IMR-90 (cell line): ENCODE measurements at regions not wholly inside any gene's neighbourhood (a gene's known extent, or its start where the extent isn't known, plus 50 kb on each side); places are given as distances from the start of the nearest gene placed in this dataset.

Source experiments
- ATAC-seq: fragments of 200-7000 bp; cut with Tn5 transposase; 2 replicates; pipeline ENCODE4 v1.9.1; 2020; ENCODE audit warnings: low read depth, mild to moderate bottlenecking, moderate library complexity
- BruUV-seq: library from RNA; stranded (reverse); fragments of 400-500 nt; replicated peaks from 2 replicates; lab custom pipeline; 2021; lab: Mats Ljungman, UMichigan
- CTCF ChIA-PET: fragments of 300-600 bp; formaldehyde crosslinking; extraction: SDS; loops from one replicate; lab custom pipeline; 2021; ENCODE audit warnings: antibody characterized with exemption; lab: Yijun Ruan, JAX
- POLR2A ChIA-PET: fragments of 300-600 bp; sonication (Branson Sonifier 250); formaldehyde crosslinking; loops from one replicate; lab custom pipeline; 2022; ENCODE audit warnings: antibody characterized with exemption; ENCODE audit not compliant: unreplicated experiment; lab: Charles Lee
- DNase-seq: peaks from one replicate; pipeline ENCODE4 v3.0.0; 2013
- H2AFZ ChIP-seq: replicated peaks from 2 replicates; pipeline ENCODE3; 2013; ENCODE audit warnings: low read length, mild to moderate bottlenecking; ENCODE audit not compliant: poor library complexity
- H2AK5ac ChIP-seq: 2 replicates; pipeline ENCODE4 v1.6.1; 2013; ENCODE audit warnings: low read depth, low read length, inconsistent platforms
- H2AK9ac ChIP-seq: replicated peaks from 2 replicates; pipeline ENCODE3; 2013; ENCODE audit warnings: mild to moderate bottlenecking, low read depth, low read length, moderate library complexity; ENCODE audit not compliant: poor library complexity
- H2BK120ac ChIP-seq: 2 replicates; pipeline ENCODE4 v1.6.1; 2013; ENCODE audit warnings: low read depth, low read length, inconsistent platforms
- H2BK15ac ChIP-seq: 3 replicates; pipeline ENCODE4 v1.6.1; 2013; ENCODE audit warnings: low read depth, low read length, inconsistent platforms
- H2BK20ac ChIP-seq: 2 replicates; pipeline ENCODE4 v1.6.1; 2013; ENCODE audit warnings: low read depth, mild to moderate bottlenecking, inconsistent platforms, low read length, moderate library complexity
- H2BK5ac ChIP-seq: 2 replicates; pipeline ENCODE4 v1.6.1; 2013; ENCODE audit warnings: mild to moderate bottlenecking, low read depth, low read length, inconsistent platforms; ENCODE audit not compliant: poor library complexity, severe bottlenecking
- H3K14ac ChIP-seq: replicated peaks from 2 replicates; pipeline ENCODE4 v1.6.1; 2013; ENCODE audit warnings: low read depth, low read length, inconsistent platforms
- H3K18ac ChIP-seq: 2 replicates; pipeline ENCODE4 v1.6.1; 2013; ENCODE audit warnings: low read depth, low read length, control low read depth
- H3K23ac ChIP-seq: 2 replicates; pipeline ENCODE4 v1.6.1; 2013; ENCODE audit warnings: low read depth, low read length, inconsistent platforms
- H3K27ac ChIP-seq: 2 replicates; pipeline ENCODE4 v1.5.1; 2013; ENCODE audit warnings: mild to moderate bottlenecking, control low read depth, low read length; ENCODE audit not compliant: insufficient read depth
- H3K27me3 ChIP-seq: 2 replicates; pipeline ENCODE4 v1.6.1; 2013; ENCODE audit warnings: low read length; ENCODE audit not compliant: control insufficient read depth, insufficient read depth
- H3K36me3 ChIP-seq: 2 replicates; pipeline ENCODE4 v1.6.1; 2013; ENCODE audit warnings: low read length, mixed read lengths; ENCODE audit not compliant: control insufficient read depth, insufficient read depth
- H3K4ac ChIP-seq: 2 replicates; pipeline ENCODE4 v1.6.1; 2013; ENCODE audit warnings: low read depth, low read length, inconsistent platforms
- H3K4me1 ChIP-seq: 2 replicates; pipeline ENCODE4 v1.6.1; 2013; ENCODE audit warnings: low read length, mixed read lengths; ENCODE audit not compliant: control insufficient read depth, insufficient read depth
- H3K4me2 ChIP-seq: 2 replicates; pipeline ENCODE4 v1.6.1; 2013; ENCODE audit warnings: low read depth, mild to moderate bottlenecking, control low read depth, low read length, moderate library complexity
- H3K4me3 ChIP-seq: 2 replicates; pipeline ENCODE4 v1.5.1; 2013; ENCODE audit warnings: low read depth, mild to moderate bottlenecking, control low read depth, low read length, moderate library complexity; ENCODE audit not compliant: insufficient read depth
- H3K56ac ChIP-seq: 2 replicates; pipeline ENCODE4 v1.6.1; 2013; ENCODE audit warnings: low read length, inconsistent platforms; ENCODE audit not compliant: insufficient read depth; ENCODE audit errors: extremely low read depth
- H3K79me1 ChIP-seq, 2 experiments: 2 replicates each; pipeline ENCODE4 v1.6.1; 2013; ENCODE audit warnings: low read length in 2 of 2, inconsistent platforms in 1 of 2, low read depth in 1 of 2
- H3K9ac ChIP-seq: 2 replicates; pipeline ENCODE4 v1.6.1; 2013; ENCODE audit warnings: low read depth, low read length, control low read depth
- H3K9me1 ChIP-seq: 2 replicates; pipeline ENCODE4 v1.6.1; 2013; ENCODE audit warnings: low read length, inconsistent platforms; ENCODE audit not compliant: insufficient read depth
- H3K9me3 ChIP-seq: 2 replicates; pipeline ENCODE4 v1.6.1; 2013; ENCODE audit warnings: low read length; ENCODE audit not compliant: control insufficient read depth, insufficient read depth
- H4K20me1 ChIP-seq: 2 replicates; pipeline ENCODE4 v1.6.1; 2013; ENCODE audit warnings: low read length, inconsistent platforms; ENCODE audit not compliant: insufficient read depth
- H4K5ac ChIP-seq: 2 replicates; pipeline ENCODE4 v1.6.1; 2013; ENCODE audit warnings: mild to moderate bottlenecking, low read depth, low read length, control low read depth
- H4K8ac ChIP-seq, 2 experiments: 2 replicates each; pipeline ENCODE4 v1.6.1; 2013; ENCODE audit warnings: low read depth in 2 of 2, low read length in 2 of 2, control low read depth in 1 of 2, inconsistent platforms in 1 of 2
- H4K91ac ChIP-seq: 2 replicates; pipeline ENCODE4 v1.6.1; 2013; ENCODE audit warnings: low read depth, low read length, inconsistent platforms; ENCODE audit not compliant: insufficient read depth
- CEBPB ChIP-seq: IDR thresholded peaks from 2 replicates; pipeline ENCODE4 v1.6.1; 2012; ENCODE audit warnings: low read depth, low read length, improper control_type of control experiment
- MXI1 ChIP-seq: IDR thresholded peaks from 2 replicates; pipeline ENCODE4 v1.6.1; 2012; ENCODE audit warnings: low read depth, mild to moderate bottlenecking, low read length, moderate library complexity, borderline replicate concordance
- WGBS, 2 experiments: methylation state at CpG; one replicate each; pipeline versions ENCODE4 v1.1.5 to v1.1.7; 2013; ENCODE audit warnings: missing lambda C conversion rate in 2 of 2; ENCODE audit not compliant: insufficient read length in 1 of 2; ENCODE audit errors: extremely low coverage in 2 of 2; 5-methylcytosine and 5-hydroxymethylcytosine counted together
- dilution Hi-C: fragments of 300-500 bp; cut with HindIII; formaldehyde crosslinking; loops from one replicate; pipeline ENCODE4 v1.14.3; 2018; ENCODE audit warnings: low sequenced_read_pairs; ENCODE audit not compliant: unreplicated experiment
- in situ Hi-C: fragments of 300-500 bp; cut with MboI; formaldehyde crosslinking; loops from 3 replicates; pipeline ENCODE4 v1.14.3; 2019; ENCODE audit warnings: low sequenced_read_pairs, inconsistent platforms, mixed read lengths
- intact Hi-C: fragments of 100-400 bp; cut with micrococcal nuclease; formaldehyde crosslinking; loops from 2 replicates; pipeline ENCODE4 v1.10.0; 2022

DNA sequence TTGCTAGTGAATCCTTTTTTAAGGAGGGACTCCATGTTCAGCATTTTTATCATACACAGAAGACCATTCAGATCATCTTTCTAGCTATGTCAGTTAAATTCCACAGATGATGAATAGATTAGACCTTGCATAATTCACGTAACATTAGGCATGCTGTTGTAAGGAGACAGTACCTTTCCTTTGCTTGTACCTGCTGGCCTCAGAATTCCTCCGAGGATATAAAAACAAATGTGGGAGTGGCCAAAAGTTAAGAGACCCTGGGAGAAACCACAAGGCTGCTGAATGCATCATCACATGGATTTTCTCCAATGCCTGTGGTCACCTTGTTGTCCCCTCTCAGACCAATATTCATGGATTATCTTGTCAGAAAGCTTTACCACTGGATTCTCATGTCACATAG, 201.4 kb downstream of the MAGEB17 start:
- dilution Hi-C loops, result no loop called here
- Histone ChIP-seq H3K4me3 (no peak overlapping the region), H3K4me2 (no peak overlapping the region), H4K20me1 (no peaks in the 10 kb centered on the region), H3K36me3 (no peaks in the 10 kb centered on the region), H4K5ac (no peak overlapping the region), H2BK20ac (no peak overlapping the region), H4K8ac (no peak overlapping the region), H3K79me1 (no peaks in the 10 kb centered on the region), H3K18ac (no peak overlapping the region), H3K9me1 (no peaks in the 10 kb centered on the region), H3K56ac (no peak overlapping the region), H3K27ac (no peak overlapping the region), H2AFZ (no peak overlapping the region), H2BK5ac (no peak overlapping the region), H2BK15ac (no peak overlapping the region), H2AK5ac (no peak overlapping the region), H3K14ac (no peak overlapping the region), H2AK9ac (no peak overlapping the region), H3K4ac (no peak overlapping the region), H4K91ac (no peak overlapping the region), H3K4me1 (no peaks in the 10 kb centered on the region), H3K9me3 (no peaks in the 10 kb centered on the region), H3K9ac (no peak overlapping the region), H2BK120ac (no peak overlapping the region), H3K23ac (no peak overlapping the region), H3K27me3 (no peaks in the 10 kb centered on the region)
- BruUV-seq, result no TSS peak
- in situ Hi-C loops, result no loop called here
- ChIA-PET CTCF (no interaction called here), POLR2A (no interaction called here)
- DNase-seq (no peak), ATAC-seq (no peak)
- no CpG with 5 or more reads among the region's 2 CpGs for WGBS, 2 experiments
- no peak for TF ChIP-seq MXI1
- no peak for TF ChIP-seq CEBPB
- intact Hi-C loops, result no loop called here
